Left lung (tissue), 4 donors: ENCODE measurements at regions not wholly inside any gene's neighbourhood (a gene's known extent, or its start where the extent isn't known, plus 50 kb on each side); places are given as distances from the start of the nearest gene placed in this dataset.

Experiments used
- ATAC-seq: fragments of 200-7000 bp; cut with Tn5 transposase; one replicate; pipeline ENCODE4 v1.9.1; 2020; ENCODE audit warnings: moderate library complexity
- DNase-seq, 4 donors: peaks; one replicate each; pipeline ENCODE4 v3.0.0-alpha.2; 2013 to 2020
- H3K27ac ChIP-seq, 2 donors: fragments of 200-600 bp; sonication (generic) in 1 of 2; one replicate each; pipeline versions ENCODE4 v1.5.0 to v1.8.0; 2020 to 2021
- H3K27me3 ChIP-seq, 2 donors: fragments of 200-600 bp; sonication (generic) in 1 of 2; one replicate each; pipeline versions ENCODE4 v1.5.0 to v1.8.0; 2020 to 2021
- H3K36me3 ChIP-seq, 2 donors: fragments of 200-600 bp; sonication (generic) in 1 of 2; one replicate each; pipeline versions ENCODE4 v1.5.0 to v1.8.0; 2020 to 2021
- H3K4me1 ChIP-seq, 2 donors: fragments of 200-600 bp; one replicate each; pipeline ENCODE4 v1.8.0; 2021
- H3K4me3 ChIP-seq, 2 donors: fragments of 200-600 bp; sonication (generic) in 1 of 2; one replicate each; pipeline versions ENCODE4 v1.5.0 to v1.8.0; 2020 to 2021; ENCODE audit warnings: mild to moderate bottlenecking in 1 of 2
- H3K9me3 ChIP-seq, 2 donors: fragments of 200-600 bp; sonication (generic) in 1 of 2; one replicate each; pipeline versions ENCODE4 v1.5.0 to v1.8.0; 2020 to 2021
- intact Hi-C, 2 donors: fragments of 100-400 bp; cut with DNase I; formaldehyde crosslinking; loops; one replicate each; pipeline versions ENCODE4 v1.11.2 to v1.14.2; 2022
- TF ChIP-seq, protein P1 (sequence below), 2 donors: fragments of 200-600 bp; sonication (generic) in 1 of 2; IDR thresholded peaks; one replicate each; pipeline versions ENCODE4 v1.5.0 to v1.8.0; 2021; ENCODE audit warnings: antibody characterized with exemption in 2 of 2
- donor health status: DM: no; HTN: yes; CAD: no.
- donor health status: DM: no; HTN: no; CAD: no.

DNA sequence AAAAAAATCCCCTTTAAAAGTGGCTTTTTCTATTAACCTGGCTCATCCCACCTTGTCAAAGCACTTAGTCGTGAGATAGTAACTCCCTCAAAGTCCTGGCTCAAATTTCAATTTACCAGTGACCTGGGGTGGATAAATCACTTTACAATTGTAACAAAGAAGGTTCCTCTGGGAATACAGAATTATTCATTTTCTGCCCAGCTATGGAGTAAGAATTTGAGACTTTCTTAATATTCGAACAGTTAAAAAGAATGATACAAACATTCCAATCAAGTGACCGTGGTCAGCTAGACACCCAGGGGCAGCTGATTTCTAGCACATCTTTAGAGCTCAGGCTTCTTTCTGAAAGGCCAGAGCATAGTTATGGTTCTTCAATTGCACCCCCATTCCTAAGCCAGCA lies 291.0 kb upstream of the TGFBR2 start:
- no peak for DNase-seq
- no peaks in the 10 kb centered on the region for H3K27me3 ChIP-seq
- H3K9me3 ChIP-seq = no peaks in the 10 kb centered on the region
- no peaks in the 10 kb centered on the region for H3K36me3 ChIP-seq
- H3K4me1 ChIP-seq = no peaks in the 10 kb centered on the region
- H3K27ac ChIP-seq = no peak overlapping the region
- intact Hi-C loops = no loop called here
- no peak overlapping the region for H3K4me3 ChIP-seq
- ATAC-seq = no peak
- TF ChIP-seq, protein P1, sequence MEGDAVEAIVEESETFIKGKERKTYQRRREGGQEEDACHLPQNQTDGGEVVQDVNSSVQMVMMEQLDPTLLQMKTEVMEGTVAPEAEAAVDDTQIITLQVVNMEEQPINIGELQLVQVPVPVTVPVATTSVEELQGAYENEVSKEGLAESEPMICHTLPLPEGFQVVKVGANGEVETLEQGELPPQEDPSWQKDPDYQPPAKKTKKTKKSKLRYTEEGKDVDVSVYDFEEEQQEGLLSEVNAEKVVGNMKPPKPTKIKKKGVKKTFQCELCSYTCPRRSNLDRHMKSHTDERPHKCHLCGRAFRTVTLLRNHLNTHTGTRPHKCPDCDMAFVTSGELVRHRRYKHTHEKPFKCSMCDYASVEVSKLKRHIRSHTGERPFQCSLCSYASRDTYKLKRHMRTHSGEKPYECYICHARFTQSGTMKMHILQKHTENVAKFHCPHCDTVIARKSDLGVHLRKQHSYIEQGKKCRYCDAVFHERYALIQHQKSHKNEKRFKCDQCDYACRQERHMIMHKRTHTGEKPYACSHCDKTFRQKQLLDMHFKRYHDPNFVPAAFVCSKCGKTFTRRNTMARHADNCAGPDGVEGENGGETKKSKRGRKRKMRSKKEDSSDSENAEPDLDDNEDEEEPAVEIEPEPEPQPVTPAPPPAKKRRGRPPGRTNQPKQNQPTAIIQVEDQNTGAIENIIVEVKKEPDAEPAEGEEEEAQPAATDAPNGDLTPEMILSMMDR (IDR thresholded peaks at IDR 0.05) = no peak

- intact Hi-C loops = no loop called here
- TF ChIP-seq, protein P1 (IDR thresholded peaks at IDR 0.05) = no peak
- ATAC-seq (no peak), DNase-seq (no peak)
- Histone ChIP-seq H3K9me3 (peaks cover 0 to 5% of the 10 kb centered on the region in 2 donors), H3K27me3 (no peaks in the 10 kb centered on the region), H3K36me3 (no peaks in the 10 kb centered on the region), H3K27ac (no peak overlapping the region), H3K4me1 (no peaks in the 10 kb centered on the region), H3K4me3 (no peak overlapping the region)
These were observed 288.8 kb upstream of the TGFBR2 start for GRCh38 chr3:30317561-30317960.

- H3K4me3 ChIP-seq = no peak overlapping the region
- H3K4me1 ChIP-seq = no peaks in the 10 kb centered on the region
- DNase-seq (no peak), ATAC-seq (no peak)
- H3K27ac ChIP-seq = no peak overlapping the region
- H3K36me3 ChIP-seq = no peaks in the 10 kb centered on the region
- TF ChIP-seq, protein P1 (IDR thresholded peaks at IDR 0.05) = no peak
- H3K27me3 ChIP-seq = no peaks in the 10 kb centered on the region
- H3K9me3 ChIP-seq = peaks cover 0 to 5% of the 10 kb centered on the region in 2 donors
- intact Hi-C loops = no loop called here
These were observed 288.3 kb upstream of the TGFBR2 start for GRCh38 chr3:30318110-30318509.

DNA sequence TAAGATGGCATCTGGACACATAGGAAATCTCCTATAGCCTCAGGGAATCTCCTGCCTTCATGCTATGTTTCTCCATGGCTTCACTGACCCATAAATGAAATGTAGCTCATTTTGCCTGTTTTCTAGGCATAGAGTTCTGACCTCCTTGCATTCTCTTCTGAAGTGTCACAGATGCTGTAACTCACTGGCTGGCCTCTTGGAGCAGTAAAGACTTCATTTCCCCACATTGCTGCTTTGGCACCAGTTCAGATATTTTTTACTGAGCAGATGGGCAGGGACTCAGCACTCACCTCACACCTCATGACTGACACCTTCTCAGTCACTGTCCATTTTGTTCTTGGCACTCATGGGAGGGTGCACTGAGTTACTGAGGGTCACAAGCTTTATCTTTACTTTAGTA lies 286.7 kb upstream of the TGFBR2 start:
- H3K27me3 ChIP-seq = no peaks in the 10 kb centered on the region
- ATAC-seq (peak; percentile 69), DNase-seq (peak in 2 of 4 donors; percentile 27 to 51)
- no peaks in the 10 kb centered on the region for H3K36me3 ChIP-seq
- H3K27ac ChIP-seq = no peak overlapping the region
- H3K9me3 ChIP-seq = peaks cover 0 to 7% of the 10 kb centered on the region in 2 donors
- H3K4me3 ChIP-seq = no peak overlapping the region
- TF ChIP-seq, protein P1 (IDR thresholded peaks at IDR 0.05) = peak; percentile 21 to 34
- H3K4me1 ChIP-seq = no peaks in the 10 kb centered on the region
- intact Hi-C loops = no loop called here

DNA sequence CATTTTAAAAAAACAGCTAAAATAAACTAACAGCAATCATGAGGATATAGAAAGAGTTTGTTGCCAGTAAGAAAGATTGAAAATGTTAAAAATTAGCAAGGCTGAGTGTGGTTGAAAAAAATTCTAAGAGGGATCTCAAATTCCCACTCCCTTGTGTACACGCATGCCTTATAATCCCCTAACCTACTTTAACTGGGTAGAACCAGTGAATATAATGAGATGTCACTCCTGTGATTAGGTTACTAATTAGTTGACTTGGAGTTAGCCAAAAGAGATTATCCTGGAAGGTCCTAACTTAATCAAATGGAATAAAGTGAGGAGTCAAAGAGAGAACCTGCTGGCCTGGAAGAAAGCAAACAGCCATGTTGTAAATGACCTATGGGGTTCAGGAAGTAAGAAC lies 286.0 kb upstream of the TGFBR2 start:
- DNase-seq (no peak), ATAC-seq (no peak)
- intact Hi-C loops = no loop called here
- no peaks in the 10 kb centered on the region for H3K4me1 ChIP-seq
- H3K4me3 ChIP-seq = no peak overlapping the region
- no peaks in the 10 kb centered on the region for H3K27me3 ChIP-seq
- no peak overlapping the region for H3K27ac ChIP-seq
- TF ChIP-seq, protein P1 (IDR thresholded peaks at IDR 0.05) = no peak
- peaks cover 0 to 7% of the 10 kb centered on the region in 2 donors for H3K9me3 ChIP-seq
- no peaks in the 10 kb centered on the region for H3K36me3 ChIP-seq
